ENCODE measurements at regions not wholly inside any gene's neighbourhood (a gene's known extent, or its start where the extent isn't known, plus 50 kb on each side); places are given as distances from the start of the nearest gene placed in this dataset.
"Not testable (repeated sequence)": the region's sequence is repeated elsewhere in the genome, so short reads cannot be mapped to it uniquely, and the experiment has no call there.

DNA sequence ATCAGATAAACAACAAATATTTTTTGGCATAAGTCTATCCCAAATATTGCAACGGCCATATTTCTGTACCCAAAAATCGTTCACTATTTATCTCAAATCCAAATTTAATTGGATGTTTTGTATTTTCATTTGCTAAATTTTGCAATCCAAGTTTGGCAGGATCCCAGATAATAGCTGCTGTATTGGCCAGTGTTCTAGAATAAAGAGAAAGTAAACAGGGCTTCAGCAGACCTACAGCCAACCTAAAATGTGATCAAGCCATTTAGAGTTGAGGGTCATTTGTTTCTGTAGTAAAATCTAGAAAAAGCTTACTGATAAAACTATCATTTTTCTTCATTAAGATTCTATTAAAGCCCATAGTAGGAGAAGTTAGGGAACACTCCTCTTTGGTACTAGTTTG, 506.6 kb upstream of the PTBP2 start:
- Histone ChIP-seq H3K27me3 (ENCODE audit: insufficient read depth, low read length, poor library complexity, severe bottlenecking) (no peaks in the 10 kb centered on the region), H3K4me2 (ENCODE audit: low read depth, low read length, poor library complexity, severe bottlenecking) (no peak overlapping the region), H2AFZ (ENCODE audit: low read length) (no peak overlapping the region), H3K9me3 (ENCODE audit: insufficient read depth, low read depth, low read length) (no peaks in the 10 kb centered on the region), H3K9me2 (replicated peaks; ENCODE audit: low read depth, low read length) (no peaks in the 10 kb centered on the region), H3K79me2 (ENCODE audit: insufficient read depth, low read length) (no peaks in the 10 kb centered on the region), H3F3A (ENCODE audit: low read depth) (no peaks in the 10 kb centered on the region), H3K36me3 (ENCODE audit: insufficient read depth, low read length) (no peaks in the 10 kb centered on the region), H3K4me1 (ENCODE audit: insufficient read depth, low read length, poor library complexity, severe bottlenecking) (no peaks in the 10 kb centered on the region), H3K9ac (ENCODE audit: low read depth, low read length, poor library complexity, severe bottlenecking) (no peak overlapping the region), H4K20me1 (ENCODE audit: insufficient read depth, low read length, poor library complexity, severe bottlenecking) (no peaks in the 10 kb centered on the region), H3K4me3 (ENCODE audit: low read length, poor library complexity, severe bottlenecking) (no peak overlapping the region)
- TF ChIP-seq, protein P1, sequence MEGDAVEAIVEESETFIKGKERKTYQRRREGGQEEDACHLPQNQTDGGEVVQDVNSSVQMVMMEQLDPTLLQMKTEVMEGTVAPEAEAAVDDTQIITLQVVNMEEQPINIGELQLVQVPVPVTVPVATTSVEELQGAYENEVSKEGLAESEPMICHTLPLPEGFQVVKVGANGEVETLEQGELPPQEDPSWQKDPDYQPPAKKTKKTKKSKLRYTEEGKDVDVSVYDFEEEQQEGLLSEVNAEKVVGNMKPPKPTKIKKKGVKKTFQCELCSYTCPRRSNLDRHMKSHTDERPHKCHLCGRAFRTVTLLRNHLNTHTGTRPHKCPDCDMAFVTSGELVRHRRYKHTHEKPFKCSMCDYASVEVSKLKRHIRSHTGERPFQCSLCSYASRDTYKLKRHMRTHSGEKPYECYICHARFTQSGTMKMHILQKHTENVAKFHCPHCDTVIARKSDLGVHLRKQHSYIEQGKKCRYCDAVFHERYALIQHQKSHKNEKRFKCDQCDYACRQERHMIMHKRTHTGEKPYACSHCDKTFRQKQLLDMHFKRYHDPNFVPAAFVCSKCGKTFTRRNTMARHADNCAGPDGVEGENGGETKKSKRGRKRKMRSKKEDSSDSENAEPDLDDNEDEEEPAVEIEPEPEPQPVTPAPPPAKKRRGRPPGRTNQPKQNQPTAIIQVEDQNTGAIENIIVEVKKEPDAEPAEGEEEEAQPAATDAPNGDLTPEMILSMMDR (conservative IDR thresholded peaks at IDR 0.05; ENCODE audit: low read length): no peak
- TF ChIP-seq EZH2phosphoT487 (IDR thresholded peaks at IDR 0.05; ENCODE audit: borderline replicate concordance): no peak

DNA sequence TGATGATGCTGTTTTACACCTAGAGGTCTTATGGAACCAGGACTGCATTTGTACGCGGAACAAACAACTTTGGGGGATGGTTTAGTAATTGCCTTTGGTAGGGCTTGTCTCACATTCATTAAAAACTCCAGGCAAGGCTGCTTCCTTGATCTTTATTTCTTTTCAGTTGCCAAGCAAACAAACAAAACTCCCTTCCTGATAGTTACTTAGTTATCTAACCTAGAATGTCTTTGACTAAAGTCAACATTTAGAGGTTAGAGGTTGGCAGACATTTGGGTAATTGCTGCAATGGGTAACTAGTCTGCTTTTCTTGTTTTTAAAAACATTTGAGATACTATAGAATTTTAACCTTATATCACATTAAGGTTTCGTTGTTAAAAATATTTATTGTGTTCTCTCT, 500.9 kb upstream of the PTBP2 start:
- H3K4me2 ChIP-seq (ENCODE audit: low read depth, low read length, poor library complexity, severe bottlenecking): no peak overlapping the region
- H3F3A ChIP-seq (ENCODE audit: low read depth): no peaks in the 10 kb centered on the region
- no peak for TF ChIP-seq EZH2phosphoT487 (IDR thresholded peaks at IDR 0.05; ENCODE audit: borderline replicate concordance)
- TF ChIP-seq, protein P1 (conservative IDR thresholded peaks at IDR 0.05; ENCODE audit: low read length): no peak
- H3K9me2 ChIP-seq (replicated peaks; ENCODE audit: low read depth, low read length): no peaks in the 10 kb centered on the region
- no peak overlapping the region for H3K4me3 ChIP-seq (ENCODE audit: low read length, poor library complexity, severe bottlenecking)
- no peaks in the 10 kb centered on the region for H3K9me3 ChIP-seq (ENCODE audit: insufficient read depth, low read depth, low read length)
- no peaks in the 10 kb centered on the region for H4K20me1 ChIP-seq (ENCODE audit: insufficient read depth, low read length, poor library complexity, severe bottlenecking)
- H3K27me3 ChIP-seq (ENCODE audit: insufficient read depth, low read length, poor library complexity, severe bottlenecking): no peaks in the 10 kb centered on the region
- no peaks in the 10 kb centered on the region for H3K36me3 ChIP-seq (ENCODE audit: insufficient read depth, low read length)
- no peak overlapping the region for H2AFZ ChIP-seq (ENCODE audit: low read length)
- H3K79me2 ChIP-seq (ENCODE audit: insufficient read depth, low read length): no peaks in the 10 kb centered on the region
- H3K9ac ChIP-seq (ENCODE audit: low read depth, low read length, poor library complexity, severe bottlenecking): no peak overlapping the region
- no peaks in the 10 kb centered on the region for H3K4me1 ChIP-seq (ENCODE audit: insufficient read depth, low read length, poor library complexity, severe bottlenecking)

DNA sequence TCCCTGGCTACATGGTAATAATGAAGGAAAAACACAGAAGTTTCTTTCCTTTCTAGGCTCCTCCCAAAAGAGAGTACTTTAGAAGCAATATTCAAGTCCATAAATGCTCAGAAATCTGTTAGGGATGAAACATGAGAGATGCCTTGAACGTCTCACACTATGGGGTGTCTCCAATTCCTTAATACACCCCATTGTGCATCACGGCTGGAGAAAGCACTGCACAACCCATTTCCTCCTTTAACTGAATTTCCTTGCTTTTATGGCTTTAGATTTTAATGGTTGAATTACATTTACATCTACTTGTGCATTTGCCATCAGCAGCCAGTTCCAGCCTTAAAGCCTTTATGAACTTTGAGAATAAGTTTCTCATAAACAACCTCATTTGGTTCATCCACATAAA, 498.9 kb upstream of the PTBP2 start:
- no peaks in the 10 kb centered on the region for H3K27me3 ChIP-seq (ENCODE audit: insufficient read depth, low read length, poor library complexity, severe bottlenecking)
- TF ChIP-seq, protein P1 (conservative IDR thresholded peaks at IDR 0.05; ENCODE audit: low read length): no peak
- TF ChIP-seq EZH2phosphoT487 (IDR thresholded peaks at IDR 0.05; ENCODE audit: borderline replicate concordance): no peak
- H3F3A ChIP-seq (ENCODE audit: low read depth): no peaks in the 10 kb centered on the region
- no peaks in the 10 kb centered on the region for H3K9me2 ChIP-seq (replicated peaks; ENCODE audit: low read depth, low read length)
- no peaks in the 10 kb centered on the region for H4K20me1 ChIP-seq (ENCODE audit: insufficient read depth, low read length, poor library complexity, severe bottlenecking)
- no peaks in the 10 kb centered on the region for H3K79me2 ChIP-seq (ENCODE audit: insufficient read depth, low read length)
- no peak overlapping the region; the same call in 1 of the 2 replicates for H2AFZ ChIP-seq (ENCODE audit: low read length)
- no peaks in the 10 kb centered on the region for H3K9me3 ChIP-seq (ENCODE audit: insufficient read depth, low read depth, low read length)
- H3K4me2 ChIP-seq (ENCODE audit: low read depth, low read length, poor library complexity, severe bottlenecking): no peak overlapping the region
- H3K36me3 ChIP-seq (ENCODE audit: insufficient read depth, low read length): no peaks in the 10 kb centered on the region
- H3K9ac ChIP-seq (ENCODE audit: low read depth, low read length, poor library complexity, severe bottlenecking): no peak overlapping the region
- no peaks in the 10 kb centered on the region for H3K4me1 ChIP-seq (ENCODE audit: insufficient read depth, low read length, poor library complexity, severe bottlenecking)
- H3K4me3 ChIP-seq (ENCODE audit: low read length, poor library complexity, severe bottlenecking): no peak overlapping the region

DNA sequence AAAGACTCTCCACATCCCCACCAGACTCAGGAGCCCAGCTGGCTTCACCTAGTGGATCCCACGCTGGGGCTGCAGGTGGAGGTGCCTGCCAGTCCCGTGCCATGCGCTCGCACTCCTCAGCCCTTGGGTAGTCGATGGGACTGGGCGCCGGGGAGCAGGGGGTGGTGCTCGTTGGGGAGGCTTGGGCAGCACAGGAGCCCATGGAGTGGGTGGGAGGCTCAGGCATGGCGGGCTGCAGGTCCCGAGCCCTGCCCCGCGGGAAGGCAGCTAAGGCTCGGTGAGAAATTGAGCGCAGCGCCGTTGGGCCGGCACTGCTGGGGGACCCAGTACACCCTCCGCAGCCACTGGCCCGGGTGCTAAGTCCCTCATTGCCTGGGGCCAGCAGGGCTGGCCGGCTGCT, 497.4 kb upstream of the PTBP2 start:
- H2AFZ ChIP-seq (ENCODE audit: low read length); H3F3A ChIP-seq (ENCODE audit: low read depth); H3K4me2 ChIP-seq (ENCODE audit: low read depth, low read length, poor library complexity, severe bottlenecking); H3K27me3 ChIP-seq (ENCODE audit: insufficient read depth, low read length, poor library complexity, severe bottlenecking); H3K4me3 ChIP-seq (ENCODE audit: low read length, poor library complexity, severe bottlenecking); H3K9me2 ChIP-seq (replicated peaks; ENCODE audit: low read depth, low read length); H4K20me1 ChIP-seq (ENCODE audit: insufficient read depth, low read length, poor library complexity, severe bottlenecking); H3K4me1 ChIP-seq (ENCODE audit: insufficient read depth, low read length, poor library complexity, severe bottlenecking); H3K79me2 ChIP-seq (ENCODE audit: insufficient read depth, low read length); H3K9me3 ChIP-seq (ENCODE audit: insufficient read depth, low read depth, low read length); H3K9ac ChIP-seq (ENCODE audit: low read depth, low read length, poor library complexity, severe bottlenecking); H3K36me3 ChIP-seq (ENCODE audit: insufficient read depth, low read length): not testable (repeated sequence)
